Natural killer cell (primary cell): ENCODE measurements at regions not wholly inside any gene's neighbourhood (a gene's known extent, or its start where the extent isn't known, plus 50 kb on each side); places are given as distances from the start of the nearest gene placed in this dataset.

Source experiments
- ATAC-seq, 3 donors: fragments of 150-1000 bp in 2 of 3; fragments of 200-7000 bp in 1 of 3; cut with Tn5 transposase; 1 replicate in 1 of 3; 2 replicates in 2 of 3; pipeline ENCODE4 v1.10.0; 2021; ENCODE audit warnings: mild to moderate bottlenecking in 2 of 3, moderate library complexity in 2 of 3
- DNase-seq, 2 donors: peaks; one replicate each; pipeline versions ENCODE4 v3.0.0 to v3.0.0-alpha.2; 2013 to 2021; ENCODE audit warnings: mixed read lengths in 1 of 2
- H3K27ac ChIP-seq: one replicate; pipeline ENCODE4 v1.5.1; 2013; ENCODE audit warnings: mild to moderate bottlenecking, low read length
- H3K27me3 ChIP-seq: one replicate; pipeline ENCODE4 v1.6.1; 2013; ENCODE audit warnings: low read length; ENCODE audit not compliant: control insufficient read depth, insufficient read depth
- H3K36me3 ChIP-seq: one replicate; pipeline ENCODE4 v1.6.1; 2013; ENCODE audit warnings: low read length; ENCODE audit not compliant: control insufficient read depth, insufficient read depth
- H3K4me1 ChIP-seq: one replicate; pipeline ENCODE4 v1.6.1; 2013; ENCODE audit warnings: low read length; ENCODE audit not compliant: control insufficient read depth, insufficient read depth
- H3K4me3 ChIP-seq: one replicate; pipeline ENCODE4 v1.5.1; 2013; ENCODE audit warnings: low read length
- H3K9me3 ChIP-seq: one replicate; pipeline ENCODE4 v1.6.1; 2013; ENCODE audit warnings: low read length; ENCODE audit not compliant: control insufficient read depth, insufficient read depth
- H3K27ac Mint-ChIP-seq, 2 donors: one replicate each; pipeline ENCODE4 v1.8.0; 2022; ENCODE audit warnings: mild to moderate bottlenecking in 2 of 2, mixed read lengths in 2 of 2, moderate library complexity in 1 of 2
- H3K27me3 Mint-ChIP-seq, 2 donors: one replicate each; pipeline ENCODE4 v1.8.0; 2022; ENCODE audit warnings: low read depth in 2 of 2, mixed read lengths in 2 of 2
- H3K36me3 Mint-ChIP-seq: one replicate; pipeline ENCODE4 v1.8.0; 2022; ENCODE audit warnings: mixed read lengths
- H3K4me1 Mint-ChIP-seq, 2 donors: one replicate each; pipeline ENCODE4 v1.8.0; 2022; ENCODE audit warnings: mixed read lengths in 2 of 2
- H3K4me3 Mint-ChIP-seq: one replicate; pipeline ENCODE4 v1.8.0; 2022; ENCODE audit warnings: mild to moderate bottlenecking, moderate library complexity, mixed read lengths
- H3K9me3 Mint-ChIP-seq, 2 donors: one replicate each; pipeline ENCODE4 v1.8.0; 2022; ENCODE audit warnings: mixed read lengths in 2 of 2
- CTCF ChIP-seq: fragments of 200-600 bp; IDR thresholded peaks from one replicate; pipeline ENCODE4 v1.8.0; 2022; ENCODE audit warnings: antibody characterized with exemption
- WGBS: methylation state at CpG from one replicate; pipeline ENCODE4 v1.1.7; 2013; ENCODE audit warnings: missing lambda C conversion rate; ENCODE audit not compliant: insufficient coverage; 5-methylcytosine and 5-hydroxymethylcytosine counted together
- intact Hi-C: fragments of 100-400 bp; cut with micrococcal nuclease; formaldehyde crosslinking; loops from one replicate; pipeline ENCODE4 v1.14.2; 2022

DNA sequence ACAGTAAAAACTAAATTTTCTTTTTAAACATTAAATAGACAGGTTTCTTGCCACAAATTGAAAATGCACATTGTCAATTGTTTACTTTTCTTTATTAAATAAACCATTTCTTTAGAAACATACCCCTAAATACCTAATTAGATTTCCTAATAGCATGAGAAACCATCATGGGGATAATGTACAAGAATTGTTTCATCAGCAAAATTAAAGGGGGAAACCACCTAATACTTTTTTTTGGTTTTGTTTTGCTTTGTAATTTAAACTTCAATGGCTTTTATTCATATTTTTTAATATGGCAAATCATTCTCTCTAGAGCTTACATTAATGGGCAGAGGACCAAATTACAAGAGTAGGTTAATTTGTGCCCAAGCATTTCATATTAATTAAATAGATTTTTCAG, 987.9 kb downstream of the EPHA7 start:
- H3K4me1 Mint-ChIP-seq, result no peaks in the 10 kb centered on the region
- no peak for TF ChIP-seq CTCF
- no peak overlapping the region for H3K4me3 Mint-ChIP-seq
- no peaks in the 10 kb centered on the region for H3K4me1 ChIP-seq
- no peak overlapping the region for H3K27ac ChIP-seq
- H3K27ac Mint-ChIP-seq, result no peak overlapping the region
- H3K36me3 Mint-ChIP-seq, result no peaks in the 10 kb centered on the region
- H3K27me3 Mint-ChIP-seq, result no peaks in the 10 kb centered on the region
- intact Hi-C loops, result no loop called here
- no peaks in the 10 kb centered on the region for H3K36me3 ChIP-seq
- H3K9me3 Mint-ChIP-seq, result peaks cover 10 to 11% of the 10 kb centered on the region in 2 donors
- no peaks in the 10 kb centered on the region for H3K9me3 ChIP-seq
- H3K4me3 ChIP-seq, result no peak overlapping the region
- DNase-seq (no peak), ATAC-seq (no peak)
- no peaks in the 10 kb centered on the region for H3K27me3 ChIP-seq

DNA sequence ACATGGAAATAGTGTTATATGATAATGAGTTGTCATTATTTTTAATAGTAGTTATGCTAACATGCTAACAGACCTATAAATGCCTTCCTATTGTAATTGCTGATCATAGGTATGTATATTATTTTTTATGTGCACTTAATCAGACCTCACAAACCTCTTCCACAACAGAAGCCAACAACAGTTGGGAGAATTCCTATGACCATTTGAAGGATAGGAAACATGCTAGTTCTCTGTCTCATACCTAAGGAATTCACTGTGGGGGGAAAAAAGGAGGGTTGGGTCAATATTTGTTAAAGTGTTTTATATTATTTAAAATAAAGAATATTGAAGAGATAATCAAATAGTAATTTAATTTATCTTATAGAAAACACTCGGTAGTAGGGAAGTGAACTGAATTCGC, 990.9 kb downstream of the EPHA7 start:
- no peaks in the 10 kb centered on the region for H3K9me3 ChIP-seq
- no peaks in the 10 kb centered on the region for H3K27me3 ChIP-seq
- no peak for TF ChIP-seq CTCF
- H3K4me3 ChIP-seq, result no peak overlapping the region
- Mint-ChIP-seq H3K4me1 (no peaks in the 10 kb centered on the region), H3K9me3 (peaks cover 11 to 13% of the 10 kb centered on the region in 2 donors), H3K27me3 (no peaks in the 10 kb centered on the region), H3K36me3 (peaks cover 6% of the 10 kb centered on the region), H3K27ac (no peak overlapping the region), H3K4me3 (no peak overlapping the region)
- DNase-seq (no peak), ATAC-seq (no peak)
- no peak overlapping the region for H3K27ac ChIP-seq
- no peaks in the 10 kb centered on the region for H3K36me3 ChIP-seq
- WGBS, result no CpG with 5 or more reads among the region's 2 CpGs
- intact Hi-C loops, result no loop called here
- H3K4me1 ChIP-seq, result no peaks in the 10 kb centered on the region

DNA sequence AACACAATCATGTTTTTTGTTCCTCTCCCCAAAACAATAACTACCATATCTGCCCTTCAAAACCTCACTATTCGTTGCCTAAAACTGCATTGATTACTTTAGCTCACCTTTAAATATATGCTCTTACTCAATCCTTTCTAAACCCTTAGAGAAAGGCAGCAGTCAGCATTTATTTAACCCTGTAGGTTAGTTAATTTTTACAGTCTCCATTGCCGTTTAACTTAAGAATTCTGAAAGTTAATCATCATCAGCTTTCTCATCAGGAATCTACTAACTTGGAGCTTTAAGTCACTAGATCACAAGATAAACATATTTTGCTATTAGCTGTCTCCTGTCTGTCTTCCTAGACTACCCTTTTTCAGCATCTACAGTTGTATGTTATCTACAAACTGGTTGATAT, 991.9 kb downstream of the EPHA7 start:
- Histone ChIP-seq H3K27ac (no peak overlapping the region), H3K4me1 (no peaks in the 10 kb centered on the region), H3K36me3 (no peaks in the 10 kb centered on the region), H3K4me3 (no peak overlapping the region), H3K27me3 (no peaks in the 10 kb centered on the region), H3K9me3 (no peaks in the 10 kb centered on the region)
- Mint-ChIP-seq H3K4me3 (no peak overlapping the region), H3K27ac (no peak overlapping the region), H3K36me3 (peaks cover 7% of the 10 kb centered on the region), H3K9me3 (peaks cover 17 to 18% of the 10 kb centered on the region in 2 donors), H3K27me3 (no peaks in the 10 kb centered on the region), H3K4me1 (no peaks in the 10 kb centered on the region)
- TF ChIP-seq CTCF, result no peak
- ATAC-seq (no peak), DNase-seq (no peak)
- WGBS, result 83% methylated on average over 2 of the region's 2 CpGs
- intact Hi-C loops, result no loop called here

DNA sequence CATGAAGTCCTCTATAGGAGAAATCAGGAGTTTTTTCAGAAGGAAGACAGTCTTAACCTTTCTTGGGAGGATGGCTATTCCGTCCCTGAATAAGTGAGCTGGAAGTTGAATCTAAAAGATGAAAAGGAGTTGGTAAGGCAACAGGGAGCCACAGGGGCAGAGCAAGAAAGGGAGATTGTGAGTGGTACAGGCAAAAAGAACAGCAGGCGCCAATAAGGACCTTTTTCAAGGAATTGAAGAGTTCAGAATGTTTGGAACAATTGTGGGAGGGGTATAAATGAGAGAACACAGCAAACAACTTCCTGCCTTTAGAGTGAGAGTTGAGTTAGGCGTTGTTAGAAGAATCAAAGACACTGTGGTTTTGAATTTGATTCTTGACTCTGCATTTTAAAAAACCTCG, 1003.7 kb downstream of the EPHA7 start:
- Mint-ChIP-seq H3K4me1 (no peaks in the 10 kb centered on the region), H3K4me3 (no peak overlapping the region), H3K9me3 (peaks cover 14 to 17% of the 10 kb centered on the region in 2 donors), H3K27me3 (no peaks in the 10 kb centered on the region), H3K36me3 (peaks cover 14% of the 10 kb centered on the region), H3K27ac (no peak overlapping the region)
- peaks cover 4% of the 10 kb centered on the region for H3K9me3 ChIP-seq
- no peaks in the 10 kb centered on the region for H3K4me1 ChIP-seq
- no peak for DNase-seq
- intact Hi-C loops, result no loop called here
- no peak overlapping the region for H3K27ac ChIP-seq
- H3K27me3 ChIP-seq, result no peaks in the 10 kb centered on the region
- no peak for ATAC-seq
- H3K4me3 ChIP-seq, result no peak overlapping the region
- no peaks in the 10 kb centered on the region for H3K36me3 ChIP-seq
- no peak for TF ChIP-seq CTCF
- 32% methylated on average over 3 of the region's 4 CpGs for WGBS
